Smooth muscle cell (in vitro differentiated cells): ENCODE measurements at regions not wholly inside any gene's neighbourhood (a gene's known extent, or its start where the extent isn't known, plus 50 kb on each side); places are given as distances from the start of the nearest gene placed in this dataset.

ENCODE experiments used
- DNase-seq: peaks from one replicate; lab custom pipeline; 2025; ENCODE audit not compliant: unreplicated experiment; lab: John Stamatoyannopoulos, UW
- H2AFZ ChIP-seq: fragments of 200-600 bp; sonication (generic); 2 replicates; pipeline ENCODE4 v1.6.0; 2016; ENCODE audit warnings: antibody characterized with exemption, low read depth, mild to moderate bottlenecking
- H3F3A ChIP-seq: fragments of 200-600 bp; sonication (generic); 2 replicates; pipeline ENCODE4 v1.6.0; 2017; ENCODE audit warnings: antibody characterized with exemption, low read depth
- H3K27ac ChIP-seq: fragments of 200-600 bp; sonication (generic); 2 replicates; pipeline ENCODE4 v1.5.1; 2016; ENCODE audit warnings: low read depth, mild to moderate bottlenecking
- H3K27me3 ChIP-seq: fragments of 200-600 bp; sonication (generic); 2 replicates; pipeline ENCODE4 v1.6.1; 2016; ENCODE audit warnings: low read depth, mild to moderate bottlenecking
- H3K36me3 ChIP-seq: fragments of 200-600 bp; sonication (generic); 2 replicates; pipeline ENCODE4 v1.5.1; 2016; ENCODE audit warnings: low read depth
- H3K4me1 ChIP-seq: fragments of 200-600 bp; sonication (generic); 2 replicates; pipeline ENCODE4 v1.5.1; 2016; ENCODE audit warnings: low read depth
- H3K4me2 ChIP-seq: fragments of 200-600 bp; sonication (generic); 2 replicates; pipeline ENCODE4 v1.6.0; 2016; ENCODE audit warnings: mild to moderate bottlenecking
- H3K4me3 ChIP-seq: fragments of 200-600 bp; sonication (generic); 2 replicates; pipeline ENCODE4 v1.5.1; 2016; ENCODE audit warnings: mild to moderate bottlenecking
- H3K79me2 ChIP-seq: fragments of 200-600 bp; sonication (generic); 2 replicates; pipeline ENCODE4 v1.6.0; 2016; ENCODE audit warnings: low read depth, mild to moderate bottlenecking
- H3K9ac ChIP-seq: fragments of 200-600 bp; sonication (generic); 2 replicates; pipeline ENCODE4 v1.6.0; 2016; ENCODE audit warnings: low read depth
- H3K9me3 ChIP-seq: fragments of 200-600 bp; sonication (generic); replicated peaks from 2 replicates; pipeline ENCODE4 v1.5.1; 2016; ENCODE audit warnings: low read depth
- H4K20me1 ChIP-seq: fragments of 200-600 bp; sonication (generic); 2 replicates; pipeline ENCODE4 v1.6.0; 2016; ENCODE audit warnings: low read depth
- WGBS: methylation state at CpG from one replicate; pipeline ENCODE4 v1.1.7; 2016; ENCODE audit warnings: low lambda C conversion rate; 5-methylcytosine and 5-hydroxymethylcytosine counted together
- TF ChIP-seq, protein P1 (sequence below): fragments of 200-600 bp; sonication (generic); IDR thresholded peaks from 2 replicates; pipeline ENCODE4 v1.5.1; 2017; ENCODE audit warnings: borderline replicate concordance, mild to moderate bottlenecking, antibody characterized with exemption; ENCODE audit not compliant: insufficient read depth, poor library complexity, severe bottlenecking

DNA sequence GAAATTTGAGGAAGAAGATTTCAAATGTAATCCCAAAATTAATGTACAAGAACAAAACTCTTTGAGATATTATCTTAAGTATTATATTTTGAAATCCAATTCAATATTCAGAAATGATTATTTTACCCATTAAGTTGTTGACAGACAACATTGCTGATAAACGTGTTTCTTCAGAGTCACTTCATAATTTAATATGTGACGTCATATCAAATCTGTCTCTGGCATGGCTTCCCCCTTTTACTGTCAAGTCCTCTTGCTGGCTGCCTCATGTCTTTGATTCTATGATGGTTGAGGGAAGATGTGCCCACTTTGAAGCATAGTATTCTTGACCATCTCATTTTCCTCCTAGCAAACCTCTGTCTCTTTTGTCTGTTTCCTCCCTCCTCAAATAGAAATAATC lies 1257.1 kb upstream of the GOT2 start:
- Histone ChIP-seq H3K4me1 (no peaks in the 10 kb centered on the region), H3K27ac (no peak overlapping the region), H3K36me3 (no peaks in the 10 kb centered on the region), H3K4me2 (no peak overlapping the region), H3F3A (no peaks in the 10 kb centered on the region), H3K9ac (no peak overlapping the region), H4K20me1 (no peaks in the 10 kb centered on the region), H3K9me3 (no peaks in the 10 kb centered on the region), H2AFZ (no peak overlapping the region), H3K4me3 (no peak overlapping the region), H3K27me3 (no peaks in the 10 kb centered on the region), H3K79me2 (no peaks in the 10 kb centered on the region)
- DNase-seq = no peak
- TF ChIP-seq, protein P1, sequence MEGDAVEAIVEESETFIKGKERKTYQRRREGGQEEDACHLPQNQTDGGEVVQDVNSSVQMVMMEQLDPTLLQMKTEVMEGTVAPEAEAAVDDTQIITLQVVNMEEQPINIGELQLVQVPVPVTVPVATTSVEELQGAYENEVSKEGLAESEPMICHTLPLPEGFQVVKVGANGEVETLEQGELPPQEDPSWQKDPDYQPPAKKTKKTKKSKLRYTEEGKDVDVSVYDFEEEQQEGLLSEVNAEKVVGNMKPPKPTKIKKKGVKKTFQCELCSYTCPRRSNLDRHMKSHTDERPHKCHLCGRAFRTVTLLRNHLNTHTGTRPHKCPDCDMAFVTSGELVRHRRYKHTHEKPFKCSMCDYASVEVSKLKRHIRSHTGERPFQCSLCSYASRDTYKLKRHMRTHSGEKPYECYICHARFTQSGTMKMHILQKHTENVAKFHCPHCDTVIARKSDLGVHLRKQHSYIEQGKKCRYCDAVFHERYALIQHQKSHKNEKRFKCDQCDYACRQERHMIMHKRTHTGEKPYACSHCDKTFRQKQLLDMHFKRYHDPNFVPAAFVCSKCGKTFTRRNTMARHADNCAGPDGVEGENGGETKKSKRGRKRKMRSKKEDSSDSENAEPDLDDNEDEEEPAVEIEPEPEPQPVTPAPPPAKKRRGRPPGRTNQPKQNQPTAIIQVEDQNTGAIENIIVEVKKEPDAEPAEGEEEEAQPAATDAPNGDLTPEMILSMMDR = no peak
- 92% methylated on average over 2 of the region's 2 CpGs for WGBS

DNA sequence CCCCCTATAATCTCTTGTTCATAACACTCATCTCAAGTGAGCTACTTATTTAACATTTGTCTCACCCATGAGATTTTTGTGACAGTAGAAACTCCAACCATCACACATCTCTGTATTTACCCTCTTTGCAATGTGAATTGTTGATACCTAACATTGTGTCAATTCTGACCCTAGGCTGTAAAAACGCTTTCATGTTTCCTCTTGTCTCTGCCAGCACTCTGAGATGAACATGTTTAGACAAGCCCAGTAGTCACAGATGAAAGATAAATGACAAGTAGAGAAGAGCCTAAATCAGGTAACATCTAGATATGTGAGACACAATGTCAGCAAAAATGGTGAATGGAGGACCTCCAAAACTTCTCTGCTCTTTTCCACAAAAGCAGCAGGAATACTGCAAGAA lies 1254.5 kb upstream of the GOT2 start:
- Histone ChIP-seq H3K79me2 (no peaks in the 10 kb centered on the region), H3K27me3 (no peaks in the 10 kb centered on the region), H2AFZ (no peak overlapping the region), H3K9ac (no peak overlapping the region), H3K27ac (no peak overlapping the region), H3K9me3 (peaks cover 6% of the 10 kb centered on the region), H3K4me2 (no peak overlapping the region), H4K20me1 (no peaks in the 10 kb centered on the region), H3K4me3 (no peak overlapping the region), H3K36me3 (no peaks in the 10 kb centered on the region), H3F3A (no peaks in the 10 kb centered on the region), H3K4me1 (no peaks in the 10 kb centered on the region)
- TF ChIP-seq, protein P1 = no peak
- DNase-seq = no peak
- WGBS = 69% methylated on average over 1 of the region's 1 CpG

DNA sequence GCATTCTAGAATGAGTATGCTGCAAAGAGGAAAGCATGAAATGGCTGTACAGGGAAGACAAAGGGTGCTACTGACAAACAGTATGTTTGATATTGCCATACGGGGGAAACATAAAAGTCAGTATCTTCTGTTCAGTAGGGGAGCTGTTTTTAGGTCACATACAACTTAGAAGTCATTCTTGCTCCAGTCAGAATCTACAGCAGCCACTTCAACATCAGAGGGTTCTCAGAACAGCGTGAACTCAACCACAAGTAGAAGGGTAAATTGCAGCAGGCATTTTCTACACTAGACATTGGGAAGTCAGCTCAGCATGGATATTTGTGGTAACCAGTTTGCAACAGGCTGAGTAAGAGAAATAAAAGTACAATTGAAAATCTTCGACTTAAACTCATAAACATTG lies 1241.8 kb upstream of the GOT2 start:
- TF ChIP-seq, protein P1 = no peak
- Histone ChIP-seq H3K9me3 (no peaks in the 10 kb centered on the region), H2AFZ (no peak overlapping the region), H3K4me1 (no peaks in the 10 kb centered on the region), H3K27ac (no peak overlapping the region), H3K27me3 (no peaks in the 10 kb centered on the region), H3K36me3 (no peaks in the 10 kb centered on the region), H3K9ac (no peak overlapping the region), H3F3A (no peaks in the 10 kb centered on the region), H3K79me2 (no peaks in the 10 kb centered on the region), H3K4me3 (no peak overlapping the region), H3K4me2 (no peak overlapping the region), H4K20me1 (no peaks in the 10 kb centered on the region)
- DNase-seq = no peak
- WGBS = 89% methylated on average over 3 of the region's 3 CpGs

DNA sequence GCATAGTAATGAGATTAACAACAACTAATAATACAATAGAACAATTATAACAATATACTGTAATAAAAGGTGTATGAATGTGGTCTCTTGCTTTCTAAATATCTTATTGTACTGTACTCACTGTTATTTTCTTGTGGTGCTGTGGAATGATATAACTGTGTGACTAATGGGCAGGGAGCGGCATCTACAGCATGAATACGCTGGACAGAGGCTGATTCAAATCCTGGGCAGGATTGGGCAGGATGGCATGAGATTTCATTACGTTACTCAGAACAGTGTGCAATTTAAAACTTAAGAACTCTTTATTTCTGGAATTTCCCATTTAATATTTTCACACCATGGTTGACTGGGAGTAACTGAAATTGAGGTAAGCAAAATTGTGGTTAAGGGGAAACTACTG lies 1239.8 kb upstream of the GOT2 start:
- no peak overlapping the region for H3K4me2 ChIP-seq
- no peak for DNase-seq
- TF ChIP-seq, protein P1 = no peak
- H3K36me3 ChIP-seq = no peaks in the 10 kb centered on the region
- no peaks in the 10 kb centered on the region for H3K27me3 ChIP-seq
- H3K9ac ChIP-seq = no peak overlapping the region
- H3F3A ChIP-seq = no peaks in the 10 kb centered on the region
- H2AFZ ChIP-seq = no peak overlapping the region
- H3K79me2 ChIP-seq = no peaks in the 10 kb centered on the region
- no peaks in the 10 kb centered on the region for H4K20me1 ChIP-seq
- H3K27ac ChIP-seq = no peak overlapping the region
- H3K9me3 ChIP-seq = no peaks in the 10 kb centered on the region
- WGBS = 68% methylated on average over 3 of the region's 3 CpGs
- no peaks in the 10 kb centered on the region for H3K4me1 ChIP-seq
- H3K4me3 ChIP-seq = no peak overlapping the region
